H1 (cell line): ENCODE measurements at regions not wholly inside any gene's neighbourhood (a gene's known extent, or its start where the extent isn't known, plus 50 kb on each side); places are given as distances from the start of the nearest gene placed in this dataset.

Source experiments
- CTCF ChIA-PET: fragments of 300-600 bp; sonication (Branson Sonifier 250); formaldehyde crosslinking; loops from one replicate; lab custom pipeline; 2021; ENCODE audit not compliant: partially characterized antibody; lab: Charles Lee
- POLR2A ChIA-PET: fragments of 300-600 bp; sonication (Branson Sonifier 250); formaldehyde crosslinking; loops from one replicate; lab custom pipeline; 2021; ENCODE audit warnings: inconsistent platforms; ENCODE audit not compliant: partially characterized antibody; lab: Charles Lee
- DNase-seq, 2 experiments: peaks; one replicate each; pipeline versions ENCODE4 v3.0.0 to v3.0.0-alpha.2; 2010 to 2022; ENCODE audit warnings: low spot score in 2 of 2, low read depth in 1 of 2, mixed read lengths in 1 of 2
- FAIRE-seq: peaks from 2 replicates; lab custom pipeline; 2011; peaks lifted over from hg19 to GRCh38; lab: Jason Lieb, UNC
- H2AFZ ChIP-seq: 2 replicates; pipeline ENCODE4 v1.8.1; 2012; ENCODE audit warnings: low read length, inconsistent platforms
- H2AK5ac ChIP-seq: 2 replicates; pipeline ENCODE4 v1.6.1; 2013; ENCODE audit warnings: low read depth, low read length
- H2BK120ac ChIP-seq: replicated peaks from 2 replicates; pipeline ENCODE3; 2013; ENCODE audit warnings: low read depth, low read length, inconsistent platforms
- H2BK12ac ChIP-seq: 2 replicates; pipeline ENCODE4 v1.6.1; 2013; ENCODE audit warnings: low read depth, low read length
- H2BK15ac ChIP-seq: 2 replicates; pipeline ENCODE4 v1.6.1; 2013; ENCODE audit warnings: low read length
- H2BK20ac ChIP-seq: 2 replicates; pipeline ENCODE4 v1.6.1; 2013; ENCODE audit warnings: low read length
- H2BK5ac ChIP-seq: 2 replicates; pipeline ENCODE4 v1.6.1; 2013; ENCODE audit warnings: low read depth, low read length
- H3K14ac ChIP-seq: 2 replicates; pipeline ENCODE4 v1.6.1; 2013; ENCODE audit warnings: inconsistent platforms; ENCODE audit not compliant: insufficient read length
- H3K18ac ChIP-seq: 2 replicates; pipeline ENCODE4 v1.6.1; 2013; ENCODE audit warnings: low read length; ENCODE audit errors: extremely low read depth
- H3K23ac ChIP-seq: 2 replicates; pipeline ENCODE4 v1.6.1; 2013; ENCODE audit warnings: inconsistent platforms; ENCODE audit not compliant: insufficient read length
- H3K23me2 ChIP-seq: 2 replicates; pipeline ENCODE4 v1.6.1; 2013; ENCODE audit warnings: low read depth, low read length
- H3K27ac ChIP-seq: 2 replicates; pipeline ENCODE4 v1.6.1; 2011; ENCODE audit warnings: low read depth, low read length, inconsistent platforms
- H3K27me3 ChIP-seq, 4 experiments: replicated peaks in 1 of 4; 1 replicate in 1 of 4; 2 replicates in 3 of 4; pipeline versions ENCODE4 v1.6.1 to v1.8.1; 2011 to 2013; ENCODE audit warnings: low read length in 3 of 4, mild to moderate bottlenecking in 3 of 4, inconsistent platforms in 2 of 4, mixed read lengths in 2 of 4, moderate library complexity in 1 of 4; ENCODE audit not compliant: control insufficient read depth in 3 of 4, insufficient read depth in 3 of 4; ENCODE audit errors: extremely low read depth in 1 of 4
- H3K36me3 ChIP-seq, 4 experiments: 2 replicates each; pipeline versions ENCODE4 v1.6.1 to v1.8.1; 2011 to 2013; ENCODE audit warnings: mild to moderate bottlenecking in 4 of 4, low read length in 3 of 4, moderate library complexity in 2 of 4, control low read depth in 1 of 4, inconsistent platforms in 1 of 4; ENCODE audit not compliant: insufficient read depth in 4 of 4, control insufficient read depth in 2 of 4
- H3K4ac ChIP-seq: replicated peaks from 2 replicates; pipeline ENCODE3; 2013; ENCODE audit warnings: low read length, low read depth, mixed read lengths, inconsistent platforms; ENCODE audit not compliant: insufficient read length
- H3K4me1 ChIP-seq, 4 experiments: replicated peaks in 1 of 4; 1 replicate in 1 of 4; 2 replicates in 3 of 4; pipeline versions ENCODE4 v1.6.1 to v1.8.1; 2011 to 2013; ENCODE audit warnings: low read length in 3 of 4, inconsistent platforms in 2 of 4, mixed read lengths in 1 of 4; ENCODE audit not compliant: insufficient read depth in 4 of 4, control insufficient read depth in 3 of 4
- H3K4me2 ChIP-seq, 2 experiments: 2 replicates each; pipeline versions ENCODE4 v1.6.1 to v1.8.1; 2011 to 2013; ENCODE audit warnings: low read depth in 2 of 2, low read length in 2 of 2, control low read depth in 1 of 2, inconsistent platforms in 1 of 2, mild to moderate bottlenecking in 1 of 2; ENCODE audit not compliant: insufficient read depth in 1 of 2
- H3K4me3 ChIP-seq, 4 experiments: fragments of 200-600, 300-600 bp in 1 of 4; sonication (generic), shearing (Covaris generic), sonication (Bioruptor Twin) in 1 of 4; 2 replicates each; pipeline versions ENCODE4 v1.5.1 to v1.8.1; 2011 to 2016; ENCODE audit warnings: low read length in 4 of 4, low read depth in 3 of 4, control low read depth in 2 of 4, inconsistent platforms in 2 of 4, mild to moderate bottlenecking in 2 of 4, mixed read lengths in 1 of 4, moderate library complexity in 1 of 4; ENCODE audit not compliant: insufficient read depth in 2 of 4; ENCODE audit errors: extremely low read depth in 1 of 4
- H3K56ac ChIP-seq: replicated peaks from 2 replicates; pipeline ENCODE3; 2013; ENCODE audit warnings: low read depth, mild to moderate bottlenecking, mixed read lengths, low read length, inconsistent platforms; ENCODE audit not compliant: insufficient read length
- H3K79me1 ChIP-seq: 2 replicates; pipeline ENCODE4 v1.6.1; 2013; ENCODE audit warnings: low read depth, low read length, control low read depth
- H3K79me2 ChIP-seq, 2 experiments: 2 replicates each; pipeline versions ENCODE4 v1.6.1 to v1.8.1; 2012 to 2013; ENCODE audit warnings: low read length in 2 of 2, mild to moderate bottlenecking in 2 of 2, inconsistent platforms in 1 of 2; ENCODE audit not compliant: insufficient read depth in 2 of 2, control insufficient read depth in 1 of 2
- H3K9ac ChIP-seq, 4 experiments: replicated peaks in 1 of 4; 1 replicate in 1 of 4; 2 replicates in 3 of 4; pipeline versions ENCODE4 v1.6.1 to v1.8.1; 2011 to 2013; ENCODE audit warnings: low read depth in 3 of 4, low read length in 3 of 4, control low read depth in 2 of 4, mild to moderate bottlenecking in 2 of 4, moderate library complexity in 2 of 4, inconsistent platforms in 1 of 4; ENCODE audit errors: extremely low read depth in 1 of 4
- H3K9me3 ChIP-seq, 2 experiments: 2 replicates each; pipeline versions ENCODE4 v1.6.1 to v1.8.1; 2012 to 2013; ENCODE audit warnings: mild to moderate bottlenecking in 2 of 2, moderate library complexity in 2 of 2, control low read depth in 1 of 2, inconsistent platforms in 1 of 2, low read depth in 1 of 2, low read length in 1 of 2, mixed read lengths in 1 of 2; ENCODE audit not compliant: insufficient read depth in 2 of 2
- H4K20me1 ChIP-seq, 2 experiments: replicated peaks in 1 of 2; 2 replicates each; pipeline versions ENCODE3 to v1.8.1; 2011 to 2013; ENCODE audit warnings: inconsistent platforms in 2 of 2, low read length in 2 of 2, mild to moderate bottlenecking in 1 of 2; ENCODE audit not compliant: insufficient read depth in 2 of 2, control insufficient read depth in 1 of 2
- H4K5ac ChIP-seq: 2 replicates; pipeline ENCODE4 v1.6.1; 2013; ENCODE audit warnings: low read length, low read depth, mixed read lengths, inconsistent platforms; ENCODE audit not compliant: insufficient read length
- H4K8ac ChIP-seq: 2 replicates; pipeline ENCODE4 v1.8.0; 2013; ENCODE audit warnings: mild to moderate bottlenecking, moderate library complexity, low read length, inconsistent platforms; ENCODE audit not compliant: insufficient read depth; ENCODE audit errors: extremely low read depth
- H4K91ac ChIP-seq: replicated peaks from 2 replicates; pipeline ENCODE3; 2013; ENCODE audit warnings: low read length, mixed read lengths, inconsistent platforms; ENCODE audit not compliant: insufficient read length
- CBX8 ChIP-seq: fragments of 300-800, 300-1000 bp; sonication (generic); IDR thresholded peaks from 2 replicates; pipeline ENCODE4 v1.7.1; 2016; ENCODE audit warnings: low read depth, low read length, borderline replicate concordance
- CTCF ChIP-seq, 3 experiments: IDR thresholded peaks; 1 replicate in 2 of 3; 2 replicates in 1 of 3; pipeline versions ENCODE4 v1.5.1 to v1.6.1; 2011; ENCODE audit warnings: low read length in 3 of 3, mild to moderate bottlenecking in 3 of 3, inconsistent platforms in 2 of 3, low read depth in 1 of 3, moderate library complexity in 1 of 3; ENCODE audit not compliant: insufficient read depth in 1 of 3; ENCODE audit errors: control extremely low read depth in 1 of 3
- NANOG ChIP-seq: IDR thresholded peaks from 2 replicates; pipeline ENCODE4 v1.6.1; 2011; ENCODE audit warnings: low read length, low read depth, mild to moderate bottlenecking, inconsistent platforms; ENCODE audit not compliant: insufficient read depth, poor library complexity, severe bottlenecking
- RBBP5 ChIP-seq: IDR thresholded peaks from 2 replicates; pipeline ENCODE4 v1.7.1; 2012; ENCODE audit warnings: low read depth, mild to moderate bottlenecking, inconsistent platforms, low read length, moderate library complexity, borderline replicate concordance
- WGBS, 2 experiments: shearing (Covaris generic) in 1 of 2; methylation state at CpG; one replicate each; pipeline versions ENCODE4 v1.1.6 to v1.1.7; 2013 to 2015; ENCODE audit warnings: low lambda C conversion rate in 2 of 2, mixed read lengths in 2 of 2, inconsistent platforms in 1 of 2, low coverage in 1 of 2, missing lambda C conversion rate in 1 of 2; ENCODE audit not compliant: insufficient replicate concordance in 2 of 2, insufficient coverage in 1 of 2, insufficient read length in 1 of 2; ENCODE audit errors: extremely low coverage in 1 of 2, missing lambda C conversion rate in 1 of 2; 5-methylcytosine and 5-hydroxymethylcytosine counted together

GRCh38 chr9:135240222-135240621 lies 152.8 kb downstream of the OLFM1 start:
- no peak overlapping the region for H3K27ac ChIP-seq
- no peak overlapping the region for H4K8ac ChIP-seq
- H3K9me3 ChIP-seq = no peaks in the 10 kb centered on the region
- H2BK20ac ChIP-seq = no peak overlapping the region
- H2AK5ac ChIP-seq = no peak overlapping the region
- no peaks in the 10 kb centered on the region for H3K23me2 ChIP-seq
- no peaks in the 10 kb centered on the region for H3K36me3 ChIP-seq
- CTCF ChIA-PET = interaction anchor here (0.9 to 2.3 kb wide), 9 partner anchors 8 to 187 kb away, joined by 3 to 12 read pairs (median 3); partner anchors contain the start of gene OLFM1
- no peak overlapping the region for H3K4me3 ChIP-seq
- no peaks in the 10 kb centered on the region for H3K79me1 ChIP-seq
- H3K79me2 ChIP-seq = no peaks in the 10 kb centered on the region
- TF ChIP-seq RBBP5 = no peak
- no peak for TF ChIP-seq CTCF (IDR thresholded peaks at IDR 0.05; ENCODE audit: control extremely low read depth in 1 of 3, insufficient read depth in 1 of 3, low read depth in 1 of 3, low read length in 3 of 3)
- no peak for TF ChIP-seq CBX8
- TF ChIP-seq NANOG = no peak
- no peak overlapping the region for H2BK12ac ChIP-seq
- FAIRE-seq = no peak
- H2BK15ac ChIP-seq = no peak overlapping the region
- H4K5ac ChIP-seq = no peak overlapping the region
- no peaks in the 10 kb centered on the region for H3K27me3 ChIP-seq
- no peak overlapping the region for H3K4ac ChIP-seq
- no peak overlapping the region for H4K91ac ChIP-seq
- H3K14ac ChIP-seq = no peak overlapping the region
- WGBS, 2 experiments = 91% methylated on average over 6 of the region's 6 CpGs; no CpG with 5 or more reads in 1 of the 2 experiments
- no peak for DNase-seq
- H3K23ac ChIP-seq = no peak overlapping the region
- H3K4me1 ChIP-seq = no peaks in the 10 kb centered on the region; a peak in 1 of 7 replicates
- H2AFZ ChIP-seq = no peak overlapping the region
- no peak overlapping the region for H3K18ac ChIP-seq
- no peak overlapping the region for H3K9ac ChIP-seq
- no peak overlapping the region for H2BK5ac ChIP-seq
- POLR2A ChIA-PET = no interaction called here
- no peak overlapping the region for H3K56ac ChIP-seq
- no peak overlapping the region for H3K4me2 ChIP-seq
- no peak overlapping the region for H2BK120ac ChIP-seq
- no peaks in the 10 kb centered on the region for H4K20me1 ChIP-seq
